ENCODE measurements at regions not wholly inside any gene's neighbourhood (a gene's known extent, or its start where the extent isn't known, plus 50 kb on each side); places are given as distances from the start of the nearest gene placed in this dataset.

DNA sequence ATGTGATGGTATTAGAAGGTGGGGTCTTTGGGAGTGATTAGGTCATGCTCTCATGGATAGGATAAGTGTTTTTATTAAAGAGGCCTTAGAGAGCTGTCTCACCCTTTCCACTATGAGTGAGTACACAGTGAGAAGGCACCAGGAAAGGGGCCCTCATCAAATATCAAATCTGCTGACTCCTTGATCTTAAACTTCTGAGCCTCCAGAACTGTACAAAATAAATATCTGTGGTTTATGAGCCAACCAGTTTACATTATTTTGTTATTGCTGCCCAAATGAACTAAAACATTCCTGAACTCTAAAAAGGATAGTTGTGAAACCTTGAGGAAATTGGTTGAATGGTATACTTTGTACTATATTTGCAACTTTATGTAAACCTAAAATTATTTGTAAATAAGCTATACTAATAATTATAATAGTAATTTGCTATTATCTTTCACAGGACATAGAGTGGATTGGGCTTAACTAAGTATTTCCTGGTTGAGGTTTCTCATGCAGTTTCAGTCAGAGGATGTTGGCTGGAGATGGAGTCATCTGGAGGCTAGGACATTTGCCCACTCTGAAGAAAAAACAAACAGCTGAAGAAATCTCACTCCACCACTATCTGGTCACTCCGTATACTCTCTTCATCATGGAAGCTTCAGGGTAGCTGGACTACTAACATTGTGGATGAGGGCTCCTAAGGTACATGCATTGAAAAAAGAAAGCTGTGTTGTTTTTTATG, 1068.6 kb upstream of the CADM2 start:
- Histone ChIP-seq H3K36me3 (ENCODE audit: control insufficient read depth in 2 of 2, insufficient read depth in 2 of 2, low read length in 1 of 2) (no peaks in the 10 kb centered on the region), H3K4me3 (no peak overlapping the region), H4K20me1 (ENCODE audit: control insufficient read depth, insufficient read depth) (no peaks in the 10 kb centered on the region), H3K79me2 (ENCODE audit: control insufficient read depth, insufficient read depth, low read length) (no peaks in the 10 kb centered on the region), H2AFZ (ENCODE audit: control insufficient read depth, low read depth, low read length) (no peak overlapping the region), H3K27me3 (replicated peaks in 1 of 2; ENCODE audit: control insufficient read depth in 2 of 2, insufficient read depth in 2 of 2, low read length in 1 of 2) (no peaks in the 10 kb centered on the region), H3K9ac (ENCODE audit: control insufficient read depth, insufficient read depth, low read length) (no peak overlapping the region), H3K4me2 (ENCODE audit: control insufficient read depth, insufficient read depth) (no peak overlapping the region), H3K4me1 (ENCODE audit: control insufficient read depth, insufficient read depth, low read length) (no peaks in the 10 kb centered on the region), H3K27ac (ENCODE audit: control insufficient read depth, insufficient read depth) (no peak overlapping the region), H3K9me3 (replicated peaks; ENCODE audit: control insufficient read depth, insufficient read depth, low read length) (no peaks in the 10 kb centered on the region)
- ChIA-PET SMC1A (ENCODE audit: uncharacterized antibody, unreplicated experiment) (no interaction called here), POLR2A (no interaction called here), RAD21 (ENCODE audit: unreplicated experiment) (no interaction called here), CTCF (no interaction called here)
- ATAC-seq, result no peak
- no peak for FAIRE-seq
- no peak for DNase-seq (ENCODE audit: low read depth, low spot score)
- WGBS (ENCODE audit: insufficient coverage, insufficient replicate concordance, low lambda C conversion rate, missing lambda C conversion rate), result 79% methylated on average over 1 of the region's 1 CpG
- in situ Hi-C loops (cut with MboI) (no loop called here), intact Hi-C loops (cut with micrococcal nuclease; ENCODE audit: unreplicated experiment) (no loop called here)
- no TSS peak for BruUV-seq (replicated peaks)
- no peak for TF ChIP-seq BMI1 (IDR thresholded peaks at IDR 0.05; ENCODE audit: borderline replicate concordance)
- no peak for TF ChIP-seq SMC3 (IDR thresholded peaks at IDR 0.05; ENCODE audit: borderline replicate concordance, low read length)
- no peak for TF ChIP-seq RAD21 (IDR thresholded peaks at IDR 0.05; ENCODE audit: insufficient read depth, low read depth, low read length)
- TF ChIP-seq EP300 (IDR thresholded peaks at IDR 0.05; ENCODE audit: borderline replicate concordance in 1 of 2, control insufficient read depth in 1 of 2, low read depth in 2 of 2, low read length in 2 of 2), result no peak
- TF ChIP-seq IKZF2 (IDR thresholded peaks at IDR 0.05), result no peak
- TF ChIP-seq, protein P1, sequence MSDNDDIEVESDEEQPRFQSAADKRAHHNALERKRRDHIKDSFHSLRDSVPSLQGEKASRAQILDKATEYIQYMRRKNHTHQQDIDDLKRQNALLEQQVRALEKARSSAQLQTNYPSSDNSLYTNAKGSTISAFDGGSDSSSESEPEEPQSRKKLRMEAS (IDR thresholded peaks at IDR 0.05; ENCODE audit: low read depth, low read length), result no peak
- TF ChIP-seq, protein P2, sequence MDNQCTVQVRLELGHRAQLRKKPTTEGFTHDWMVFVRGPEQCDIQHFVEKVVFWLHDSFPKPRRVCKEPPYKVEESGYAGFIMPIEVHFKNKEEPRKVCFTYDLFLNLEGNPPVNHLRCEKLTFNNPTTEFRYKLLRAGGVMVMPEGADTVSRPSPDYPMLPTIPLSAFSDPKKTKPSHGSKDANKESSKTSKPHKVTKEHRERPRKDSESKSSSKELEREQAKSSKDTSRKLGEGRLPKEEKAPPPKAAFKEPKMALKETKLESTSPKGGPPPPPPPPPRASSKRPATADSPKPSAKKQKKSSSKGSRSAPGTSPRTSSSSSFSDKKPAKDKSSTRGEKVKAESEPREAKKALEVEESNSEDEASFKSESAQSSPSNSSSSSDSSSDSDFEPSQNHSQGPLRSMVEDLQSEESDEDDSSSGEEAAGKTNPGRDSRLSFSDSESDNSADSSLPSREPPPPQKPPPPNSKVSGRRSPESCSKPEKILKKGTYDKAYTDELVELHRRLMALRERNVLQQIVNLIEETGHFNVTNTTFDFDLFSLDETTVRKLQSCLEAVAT (IDR thresholded peaks at IDR 0.05), result no peak
- TF ChIP-seq MEF2B (IDR thresholded peaks at IDR 0.05; ENCODE audit: partially characterized antibody, poor library complexity, severe bottlenecking), result no peak
- TF ChIP-seq CEBPZ (IDR thresholded peaks at IDR 0.05; ENCODE audit: low read depth, low read length), result no peak

All from GM12878 (cell line).